A172 (cell line): ENCODE measurements at regions not wholly inside any gene's neighbourhood (a gene's known extent, or its start where the extent isn't known, plus 50 kb on each side); places are given as distances from the start of the nearest gene placed in this dataset.

Experiments
- DNase-seq: peaks from one replicate; pipeline ENCODE4 v3.0.0-alpha.2; 2015; ENCODE audit warnings: low spot score

DNA sequence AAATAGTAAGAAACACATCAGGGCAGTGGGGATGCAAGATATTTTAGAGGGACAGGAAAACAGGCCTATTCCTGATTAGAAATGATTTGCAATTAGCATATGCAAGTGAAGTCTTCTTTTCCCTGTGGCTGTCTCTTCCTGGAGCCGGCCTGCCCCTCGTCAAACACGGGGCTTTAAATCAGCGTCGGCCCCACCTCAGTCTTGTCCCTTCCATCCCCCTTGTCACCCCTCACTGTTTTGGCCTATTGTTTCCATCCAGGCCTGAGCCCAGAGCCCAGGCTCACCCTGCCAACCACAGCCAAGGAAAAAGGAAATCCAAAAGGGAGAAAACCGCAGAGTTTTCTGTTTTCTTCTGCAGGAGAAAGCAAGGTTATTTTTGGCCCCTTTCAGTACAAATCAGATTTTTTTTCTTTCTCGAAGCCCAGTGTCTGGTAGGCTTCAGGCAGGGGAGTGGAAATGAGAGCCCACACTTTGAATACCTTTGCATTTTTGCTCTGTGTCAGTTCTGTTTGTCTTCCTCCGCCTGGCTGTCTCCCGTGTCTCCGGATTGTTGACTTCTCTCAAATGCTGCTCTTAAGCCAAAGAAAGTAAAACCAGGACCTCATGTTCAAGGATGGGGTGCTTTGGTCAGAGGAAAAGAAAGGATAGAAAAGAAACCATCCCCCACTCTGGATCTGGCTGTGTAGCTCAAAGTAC lies 399.9 kb upstream of the CDH11 start:
- no peak for DNase-seq

DNA sequence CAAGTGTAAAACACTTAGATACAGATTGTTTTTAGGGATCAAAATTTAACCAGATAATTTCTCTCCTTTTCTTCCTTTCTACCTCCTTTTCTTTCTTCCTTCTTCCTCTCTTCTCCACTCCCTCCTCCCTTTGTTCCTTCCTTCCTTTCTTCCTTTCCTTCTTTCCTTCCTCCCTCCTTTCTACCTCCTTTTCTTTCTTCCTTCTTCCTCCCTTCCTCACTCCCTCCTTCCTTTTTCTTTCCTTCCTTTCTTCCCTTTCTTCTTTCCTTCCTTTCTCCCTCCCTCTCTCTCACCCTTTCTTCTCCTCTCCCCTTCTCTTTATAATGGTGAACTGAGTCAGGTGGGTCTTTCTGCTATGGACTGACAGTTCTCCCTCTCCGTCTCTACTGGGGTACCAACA lies 397.5 kb upstream of the CDH11 start:
- no peak for DNase-seq

- DNase-seq: no peak
Measured at GRCh38 chr16:65515193-65515592, 393.3 kb upstream of the CDH11 start.

GRCh38 chr16:65510850-65511249 lies 389.0 kb upstream of the CDH11 start:
- peak; percentile 71 for DNase-seq

DNA sequence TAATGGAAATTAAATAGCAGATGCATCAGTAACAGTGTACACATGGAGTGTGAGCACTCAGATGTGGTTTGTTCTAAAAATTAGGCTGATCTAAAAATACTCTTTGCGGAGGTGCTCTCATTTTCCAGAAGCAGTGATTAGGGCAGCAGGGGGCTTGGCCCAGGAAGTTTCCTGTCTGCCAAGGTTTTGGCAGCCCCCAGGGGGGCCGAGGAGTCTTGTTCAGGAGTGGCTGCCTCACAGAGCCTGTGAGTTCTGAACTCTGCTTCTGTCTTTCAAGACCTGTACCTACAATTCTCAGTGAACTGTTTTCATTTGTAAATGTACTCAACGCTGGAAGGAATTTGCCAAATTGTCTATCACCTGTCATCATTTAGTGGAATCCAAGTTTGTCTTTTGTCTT lies 388.4 kb upstream of the CDH11 start:
- DNase-seq: no peak

- DNase-seq: no peak
Measured at GRCh38 chr16:65509172-65509571, 387.3 kb upstream of the CDH11 start.

DNA sequence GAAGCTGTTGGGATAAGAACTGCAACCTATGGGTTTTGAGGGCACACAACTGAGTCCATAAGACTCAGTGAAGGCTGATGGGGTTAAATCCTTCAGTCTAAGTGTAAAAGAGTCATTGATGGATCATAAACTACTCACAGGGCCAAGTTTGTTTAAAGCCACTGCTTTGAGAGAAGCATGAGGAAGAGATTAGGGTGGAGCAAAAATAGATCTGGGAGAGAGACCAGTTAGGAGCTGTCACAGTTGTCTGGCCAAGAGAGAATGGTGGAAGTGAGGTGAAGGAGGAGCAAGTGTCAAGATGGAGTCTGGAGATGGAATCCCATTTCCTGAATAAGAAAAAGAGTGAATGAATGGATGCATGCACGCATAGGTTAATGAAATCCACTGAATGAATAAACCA lies 379.1 kb upstream of the CDH11 start:
- DNase-seq: no peak

GRCh38 chr16:65500007-65500406 lies 378.1 kb upstream of the CDH11 start:
- DNase-seq: no peak

DNA sequence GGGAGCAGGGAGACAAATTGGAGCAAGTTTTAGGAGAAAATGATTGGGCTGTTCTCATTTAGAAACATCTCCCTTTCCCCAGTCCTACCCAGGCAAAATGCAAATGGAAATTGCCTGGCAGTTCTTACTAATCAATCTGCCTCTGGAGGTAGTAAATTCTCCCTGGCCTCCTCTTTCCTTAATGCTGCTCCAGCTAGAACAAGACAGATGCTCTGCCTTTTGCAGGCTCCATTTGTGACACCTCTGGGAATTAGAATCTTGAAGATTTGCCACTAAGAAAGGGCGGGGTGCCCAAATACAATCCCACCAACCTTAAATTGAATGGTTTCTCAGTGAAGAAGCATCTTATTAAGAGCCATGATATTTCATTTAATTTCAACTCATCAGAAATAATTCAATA lies 377.7 kb upstream of the CDH11 start:
- DNase-seq: no peak

DNA sequence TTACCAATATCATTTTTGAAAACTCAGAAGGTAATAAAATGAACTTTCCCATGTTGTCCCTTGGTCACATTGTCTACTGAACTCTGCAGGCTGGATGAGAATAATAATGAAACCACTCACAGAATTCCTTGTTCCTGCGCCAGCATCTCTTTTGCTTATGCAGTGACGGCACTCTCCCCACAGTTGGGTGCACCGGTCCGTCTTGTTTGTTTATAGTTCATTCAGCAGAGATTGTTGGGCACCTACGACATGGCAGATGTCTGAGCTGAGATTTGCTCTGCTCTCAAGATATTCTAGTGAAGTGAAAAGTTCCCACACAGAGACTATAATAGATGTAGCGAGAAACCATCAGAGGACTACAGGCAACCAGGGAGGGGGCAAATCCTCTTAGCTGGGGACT lies 375.7 kb upstream of the CDH11 start:
- DNase-seq: no peak

- DNase-seq: no peak
Measured at GRCh38 chr16:65495106-65495505, 373.2 kb upstream of the CDH11 start.

DNA sequence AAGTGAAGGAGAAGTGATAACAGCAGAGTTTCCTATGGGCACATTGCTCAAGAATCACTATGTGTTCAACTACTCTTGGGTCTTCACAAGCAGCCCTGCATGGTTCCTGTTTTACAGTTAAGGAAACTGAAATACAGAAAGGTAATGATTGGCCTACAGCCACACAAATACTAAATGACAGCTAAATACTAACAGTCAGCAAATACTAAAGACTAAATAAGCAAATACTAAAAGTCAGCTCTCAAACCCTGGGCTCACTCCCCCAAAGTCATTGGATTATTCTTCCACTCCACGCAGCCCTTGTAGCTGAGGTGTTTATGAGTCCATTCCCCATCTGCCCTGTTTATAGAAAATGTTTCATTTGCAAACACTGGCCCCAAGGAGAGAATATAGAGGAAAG lies 372.7 kb upstream of the CDH11 start:
- no peak for DNase-seq

DNA sequence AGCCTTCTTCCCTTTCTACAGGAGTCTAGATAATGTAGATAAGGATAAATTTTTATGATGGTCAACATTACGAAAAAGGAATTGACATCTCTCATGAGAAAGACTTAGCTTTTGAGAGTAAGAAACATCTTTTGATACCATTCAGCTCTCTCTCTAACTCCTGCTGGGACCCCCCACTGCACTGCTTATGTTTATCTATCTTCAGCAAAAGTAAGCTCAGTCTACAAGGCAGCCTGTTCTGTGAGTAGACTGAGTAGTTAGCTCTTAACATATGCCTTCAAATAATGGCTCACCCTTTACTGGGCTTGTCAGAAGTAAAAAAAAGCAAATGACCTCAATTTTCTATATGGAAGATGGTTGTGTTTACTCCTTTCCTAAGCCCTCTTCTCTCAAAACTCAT lies 372.2 kb upstream of the CDH11 start:
- DNase-seq: no peak

DNA sequence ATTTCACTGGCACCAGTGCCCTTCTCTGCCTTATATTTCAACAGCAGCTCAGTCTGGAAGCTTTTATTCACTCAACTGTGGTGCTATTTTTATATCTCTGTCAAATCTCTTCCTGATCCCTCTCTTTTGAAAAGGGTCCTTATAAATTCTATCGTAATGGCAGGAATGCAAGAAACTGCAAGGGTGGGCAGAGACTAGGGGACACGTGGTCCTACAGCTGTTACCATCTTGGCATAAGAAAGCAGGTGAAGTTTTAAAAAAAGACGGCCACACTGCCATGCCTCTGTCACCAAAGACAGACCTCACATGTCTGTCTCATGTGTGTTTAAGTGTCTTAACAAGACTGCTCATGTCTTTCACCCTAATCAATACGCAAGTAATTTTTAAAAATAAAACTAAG lies 368.4 kb upstream of the CDH11 start:
- no peak for DNase-seq

DNA sequence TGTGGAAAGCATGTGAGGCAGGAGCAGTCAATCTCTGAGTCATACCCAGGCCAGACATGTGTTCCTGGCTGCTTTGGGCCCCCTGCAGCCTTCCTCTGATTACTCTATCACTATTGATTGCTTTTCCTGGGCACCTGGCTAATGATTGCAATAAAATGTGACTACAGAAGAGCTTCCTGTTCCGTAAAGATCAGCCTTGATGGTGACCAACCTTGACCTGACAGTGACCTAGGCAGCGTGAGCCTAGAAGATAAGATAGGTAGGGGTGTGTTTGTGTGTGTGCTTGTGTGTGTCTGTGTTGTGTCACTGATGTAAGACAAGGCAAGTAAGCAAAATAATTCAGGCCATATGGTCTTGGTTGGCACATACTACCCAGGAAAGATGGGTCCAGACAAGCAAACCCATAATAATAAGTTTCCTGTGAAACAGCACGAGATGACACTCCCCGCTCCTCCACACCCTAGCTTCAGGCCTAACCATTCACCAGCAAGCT lies 367.7 kb upstream of the CDH11 start:
- no peak for DNase-seq

GRCh38 chr16:65487231-65487630 lies 365.4 kb upstream of the CDH11 start:
- DNase-seq: no peak

- DNase-seq: no peak
Measured at GRCh38 chr16:65481956-65482355, 360.1 kb upstream of the CDH11 start.

DNA sequence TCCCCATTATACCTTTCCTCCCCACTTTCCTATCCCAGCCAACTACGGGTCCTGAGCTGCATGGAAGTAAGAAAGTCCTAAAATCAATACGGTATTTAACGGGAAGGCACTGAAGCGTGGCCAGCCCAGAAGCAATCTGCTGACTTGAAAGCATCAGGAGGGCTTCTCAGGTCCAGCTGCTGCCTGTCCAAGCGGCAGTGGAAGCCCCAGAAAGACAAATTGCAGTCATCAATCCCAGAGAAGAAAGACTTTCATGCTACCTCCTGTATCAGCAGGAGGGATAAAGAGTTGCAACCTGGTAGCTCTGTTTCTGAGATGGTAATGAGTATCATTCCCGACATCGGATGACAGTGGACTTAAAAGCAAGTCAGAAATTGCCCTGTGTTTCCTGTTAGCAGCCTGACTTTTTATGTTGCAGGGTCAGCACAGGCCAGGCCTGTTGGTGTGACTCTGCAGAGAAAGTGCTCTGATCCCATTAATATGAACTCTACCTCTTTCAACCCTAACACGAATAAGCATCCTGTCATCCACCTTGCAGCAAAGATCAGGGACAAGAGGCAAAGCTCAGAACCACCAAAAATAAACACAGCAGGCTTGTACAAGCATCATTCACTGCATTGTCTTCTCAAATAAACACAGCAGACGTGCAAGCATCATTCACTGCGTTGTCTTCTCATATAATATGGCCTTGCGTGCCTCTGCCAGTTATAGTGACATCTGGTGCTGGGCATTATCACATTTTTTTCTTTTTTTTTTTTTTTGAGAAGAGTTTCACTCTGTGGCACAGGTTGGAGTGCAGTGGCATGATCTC lies 358.6 kb upstream of the CDH11 start:
- no peak for DNase-seq

DNA sequence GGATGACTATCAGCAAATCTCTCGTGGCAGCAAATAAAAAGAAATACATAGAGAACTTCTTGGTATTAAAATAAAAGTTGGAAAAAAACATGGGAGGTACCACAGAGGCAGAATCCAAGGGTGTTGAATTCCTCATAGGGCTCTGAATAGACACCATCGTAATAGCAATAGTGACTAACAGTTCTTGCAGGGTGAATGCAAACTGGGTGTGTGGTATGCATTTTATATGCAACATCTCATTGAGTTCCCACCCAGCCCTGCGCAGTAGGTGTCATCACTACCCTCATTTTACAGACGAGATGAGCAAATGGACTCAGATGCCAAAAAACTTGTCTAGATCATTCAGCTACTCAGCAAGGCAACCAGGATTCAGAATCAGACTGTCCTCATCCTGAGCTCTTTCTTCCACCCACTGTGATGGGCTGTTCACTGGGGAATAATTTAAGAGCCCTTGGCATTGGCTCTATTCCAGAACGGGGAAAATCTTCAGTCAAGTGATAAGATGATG lies 354.6 kb upstream of the CDH11 start:
- DNase-seq: no peak

DNA sequence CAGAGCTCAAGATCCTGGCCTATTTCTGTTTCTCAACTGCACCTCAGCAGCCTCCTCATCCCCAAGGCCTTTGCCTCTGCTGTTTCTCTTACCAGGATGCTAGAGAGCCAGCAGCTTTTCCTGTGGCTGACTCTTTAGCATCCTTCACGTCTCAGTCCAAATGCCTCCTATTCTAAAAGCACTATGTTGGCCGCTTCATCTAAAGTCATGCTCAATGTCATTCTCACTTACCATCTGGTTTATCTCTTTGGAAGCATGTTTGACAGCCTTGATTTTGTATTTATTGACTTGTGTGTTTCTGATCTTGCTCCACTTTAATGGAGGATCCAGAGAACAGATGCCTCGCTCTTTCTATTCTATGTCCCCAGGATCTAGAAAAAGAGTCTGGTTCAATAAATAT lies 351.8 kb upstream of the CDH11 start:
- no peak for DNase-seq

GRCh38 chr16:65469116-65469515 lies 347.3 kb upstream of the CDH11 start:
- no peak for DNase-seq

DNA sequence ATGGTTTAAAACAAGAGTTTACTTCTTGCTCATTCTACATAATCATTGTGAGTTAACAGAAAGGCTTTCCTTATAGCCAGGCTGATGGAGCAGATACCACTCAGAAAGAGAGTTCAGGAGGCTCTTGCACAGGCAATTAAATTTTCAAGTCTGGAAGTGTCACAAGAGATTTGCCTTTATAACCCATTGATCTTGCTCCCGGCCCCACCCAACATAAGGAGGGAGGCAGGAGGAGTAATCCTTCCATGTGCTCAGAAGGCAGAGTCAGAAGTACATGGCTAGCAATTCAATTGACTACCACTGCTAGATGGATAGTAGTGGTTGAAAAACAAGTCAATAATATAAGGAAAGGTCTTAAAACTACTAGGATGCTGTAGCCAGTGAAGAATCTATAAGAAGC lies 346.3 kb upstream of the CDH11 start:
- no peak for DNase-seq

GRCh38 chr16:65463652-65464260 lies 341.9 kb upstream of the CDH11 start:
- no peak for DNase-seq
